OCI-LY7 (cell line): ENCODE measurements at regions not wholly inside any gene's neighbourhood (a gene's known extent, or its start where the extent isn't known, plus 50 kb on each side); places are given as distances from the start of the nearest gene placed in this dataset.

Experiments
- BruUV-seq: library from RNA; stranded (reverse); fragments of 400-500 nt; replicated peaks from 2 replicates; lab custom pipeline; 2021; lab: Mats Ljungman, UMichigan
- CTCF ChIA-PET: fragments of 300-600 bp; sonication (Branson Sonifier 250); formaldehyde crosslinking; loops from one replicate; lab custom pipeline; 2022; ENCODE audit warnings: antibody characterized with exemption; ENCODE audit not compliant: unreplicated experiment; lab: Charles Lee
- POLR2A ChIA-PET: fragments of 300-600 bp; sonication (Branson Sonifier 250); formaldehyde crosslinking; loops from one replicate; lab custom pipeline; 2022; ENCODE audit warnings: antibody characterized with exemption; lab: Charles Lee
- DNase-seq: peaks from one replicate; pipeline ENCODE4 v3.0.0-alpha.2; 2015; ENCODE audit warnings: low spot score
- H2AFZ ChIP-seq: fragments of 200-600 bp; sonication (generic), shearing (Covaris generic); 2 replicates; pipeline ENCODE4 v1.6.1; 2014; ENCODE audit warnings: mild to moderate bottlenecking, antibody characterized with exemption, low read length, moderate library complexity
- H3K27ac ChIP-seq: fragments of 200-600 bp; sonication (generic); 2 replicates; pipeline ENCODE4 v1.5.1; 2014; ENCODE audit warnings: mixed run types, low read depth, mild to moderate bottlenecking, moderate library complexity, low read length, inconsistent platforms; ENCODE audit not compliant: poor library complexity, severe bottlenecking
- H3K36me3 ChIP-seq: fragments of 200-600 bp; sonication (generic); 2 replicates; pipeline ENCODE4 v1.6.1; 2014; ENCODE audit warnings: mild to moderate bottlenecking, antibody characterized with exemption, low read length, moderate library complexity, mixed read lengths; ENCODE audit not compliant: insufficient read depth
- H3K4me1 ChIP-seq: fragments of 200-600 bp; sonication (generic); 2 replicates; pipeline ENCODE4 v1.5.1; 2014; ENCODE audit warnings: mild to moderate bottlenecking, low read length; ENCODE audit not compliant: insufficient read depth, poor library complexity, severe bottlenecking
- H3K4me2 ChIP-seq: fragments of 200-600 bp; sonication (generic); 2 replicates; pipeline ENCODE4 v1.6.1; 2014; ENCODE audit warnings: mild to moderate bottlenecking, low read length
- H3K4me3 ChIP-seq: fragments of 200-600 bp; sonication (generic); 2 replicates; pipeline ENCODE4 v1.5.1; 2014; ENCODE audit warnings: mild to moderate bottlenecking, low read depth, low read length; ENCODE audit not compliant: poor library complexity, severe bottlenecking
- H3K79me2 ChIP-seq: fragments of 200-600 bp; sonication (generic); 2 replicates; pipeline ENCODE4 v1.6.1; 2016; ENCODE audit warnings: low read depth, mild to moderate bottlenecking, low read length, moderate library complexity, mixed read lengths; ENCODE audit not compliant: insufficient read depth
- H3K9me2 ChIP-seq: fragments of 200-600 bp; sonication (generic); 2 replicates; pipeline ENCODE4 v1.6.1; 2016; ENCODE audit warnings: mild to moderate bottlenecking, low read length, mixed read lengths; ENCODE audit not compliant: insufficient read depth
- H3K9me3 ChIP-seq: fragments of 200-600 bp; sonication (generic); 2 replicates; pipeline ENCODE4 v1.6.1; 2014; ENCODE audit warnings: mild to moderate bottlenecking, mixed run types, low read length, mixed read lengths
- H4K20me1 ChIP-seq: fragments of 200-600 bp; sonication (generic); 2 replicates; pipeline ENCODE4 v1.6.1; 2014; ENCODE audit warnings: mild to moderate bottlenecking, antibody characterized with exemption, low read length, moderate library complexity, mixed read lengths; ENCODE audit not compliant: insufficient read depth
- CTCF ChIP-seq: fragments of 200-600 bp; sonication (generic); conservative IDR thresholded peaks from 2 replicates; pipeline ENCODE4 v1.5.1; 2014; ENCODE audit warnings: mild to moderate bottlenecking, antibody characterized with exemption, low read length, moderate library complexity, mixed read lengths
- EZH2phosphoT487 ChIP-seq: fragments of 200-600 bp; sonication (generic); IDR thresholded peaks from 2 replicates; pipeline ENCODE4 v1.6.1; 2018; ENCODE audit warnings: low read depth, borderline replicate concordance, mild to moderate bottlenecking, mixed run types, antibody characterized with exemption, low read length, moderate library complexity, mixed read lengths
- intact Hi-C: fragments of 100-400 bp; cut with micrococcal nuclease; formaldehyde crosslinking; loops from one replicate; pipeline ENCODE4 v1.10.0; 2022; ENCODE audit not compliant: unreplicated experiment

- TF ChIP-seq CTCF: no peak
- TF ChIP-seq EZH2phosphoT487: no peak
- no peaks in the 10 kb centered on the region for H3K79me2 ChIP-seq
- H3K36me3 ChIP-seq: no peaks in the 10 kb centered on the region
- CTCF ChIA-PET: no interaction called here
- no peaks in the 10 kb centered on the region for H3K9me2 ChIP-seq
- BruUV-seq: no TSS peak
- no peak overlapping the region for H3K4me3 ChIP-seq
- DNase-seq: no peak
- no peak overlapping the region for H2AFZ ChIP-seq
- H3K27ac ChIP-seq: no peak overlapping the region
- no peaks in the 10 kb centered on the region for H3K9me3 ChIP-seq
- no peaks in the 10 kb centered on the region for H3K4me1 ChIP-seq
- H4K20me1 ChIP-seq: no peaks in the 10 kb centered on the region
- H3K4me2 ChIP-seq: no peak overlapping the region
- POLR2A ChIA-PET: no interaction called here
- intact Hi-C loops: no loop called here
Measured at GRCh38 chr9:18194316-18194715, 279.6 kb upstream of the ADAMTSL1 start.

GRCh38 chr9:18195223-18195622 lies 278.7 kb upstream of the ADAMTSL1 start:
- Histone ChIP-seq H3K9me2 (no peaks in the 10 kb centered on the region), H3K9me3 (no peaks in the 10 kb centered on the region), H3K36me3 (no peaks in the 10 kb centered on the region), H2AFZ (no peak overlapping the region), H4K20me1 (no peaks in the 10 kb centered on the region), H3K79me2 (no peaks in the 10 kb centered on the region), H3K27ac (no peak overlapping the region), H3K4me1 (no peaks in the 10 kb centered on the region), H3K4me3 (no peak overlapping the region), H3K4me2 (no peak overlapping the region)
- intact Hi-C loops: no loop called here
- ChIA-PET POLR2A (no interaction called here), CTCF (no interaction called here)
- no peak for TF ChIP-seq EZH2phosphoT487
- TF ChIP-seq CTCF: no peak
- no TSS peak for BruUV-seq
- no peak for DNase-seq

GRCh38 chr9:18202924-18203323 lies 271.0 kb upstream of the ADAMTSL1 start:
- CTCF ChIA-PET: no interaction called here
- Histone ChIP-seq H3K4me1 (no peaks in the 10 kb centered on the region), H3K4me2 (no peak overlapping the region), H3K36me3 (no peaks in the 10 kb centered on the region), H3K27ac (no peak overlapping the region), H3K9me2 (no peaks in the 10 kb centered on the region), H3K79me2 (no peaks in the 10 kb centered on the region), H3K4me3 (no peak overlapping the region), H2AFZ (no peak overlapping the region), H4K20me1 (no peaks in the 10 kb centered on the region), H3K9me3 (no peaks in the 10 kb centered on the region)
- no peak for DNase-seq
- TF ChIP-seq CTCF (no peak), EZH2phosphoT487 (no peak)
- POLR2A ChIA-PET: no interaction called here
- intact Hi-C loops: no loop called here
- BruUV-seq: no TSS peak
